HCT116 (cell line): ENCODE measurements at regions not wholly inside any gene's neighbourhood (a gene's known extent, or its start where the extent isn't known, plus 50 kb on each side); places are given as distances from the start of the nearest gene placed in this dataset.

ENCODE experiments used
- CEBPB ChIP-seq: IDR thresholded peaks from 2 replicates; pipeline ENCODE4 v1.6.1; 2012; ENCODE audit warnings: low read depth
- CTCF ChIP-seq, 3 experiments: fragments of 200-600 bp in 1 of 3; sonication (generic) in 1 of 3; IDR thresholded peaks in 2 of 3; conservative IDR thresholded peaks in 1 of 3; 2 replicates each; pipeline ENCODE4 v1.5.1; 2012 to 2017; ENCODE audit warnings: low read depth in 2 of 3, low read length in 2 of 3, antibody characterized with exemption in 1 of 3, borderline replicate concordance in 1 of 3, control low read depth in 1 of 3, mild to moderate bottlenecking in 1 of 3, mixed read lengths in 1 of 3, mixed run types in 1 of 3, moderate library complexity in 1 of 3; ENCODE audit not compliant: insufficient read depth in 1 of 3
- EGR1 ChIP-seq: IDR thresholded peaks from 2 replicates; pipeline ENCODE4 v1.6.1; 2012; ENCODE audit warnings: low read depth
- ELF1 ChIP-seq: IDR thresholded peaks from 2 replicates; pipeline ENCODE4 v1.6.1; 2012; ENCODE audit warnings: low read depth, borderline replicate concordance
- EZH2 ChIP-seq: fragments of 200-600 bp; sonication (generic); IDR thresholded peaks from 2 replicates; pipeline ENCODE4 v1.6.1; 2017; ENCODE audit warnings: antibody characterized with exemption, mixed run types
- EZH2phosphoT487 ChIP-seq: fragments of 200-600 bp; IDR thresholded peaks from 2 replicates; pipeline ENCODE4 v1.6.1; 2018; ENCODE audit warnings: antibody characterized with exemption, borderline replicate concordance
- FOSL1 ChIP-seq: IDR thresholded peaks from 2 replicates; pipeline ENCODE4 v1.6.1; 2012; ENCODE audit warnings: low read depth
- MAX ChIP-seq: IDR thresholded peaks from 2 replicates; pipeline ENCODE4 v1.6.1; 2012
- POLR2A ChIP-seq: IDR thresholded peaks from 2 replicates; pipeline ENCODE4 v1.7.0; 2011; ENCODE audit warnings: borderline replicate concordance; ENCODE audit not compliant: insufficient read depth, insufficient read length; ENCODE audit errors: extremely low read depth
- POLR2AphosphoS5 ChIP-seq: IDR thresholded peaks from 2 replicates; pipeline ENCODE4 v1.6.1; 2011; ENCODE audit warnings: mild to moderate bottlenecking, low read depth, low read length, moderate library complexity
- RAD21 ChIP-seq: IDR thresholded peaks from 2 replicates; pipeline ENCODE4 v1.6.1; 2012; ENCODE audit warnings: low read depth, mild to moderate bottlenecking
- YY1 ChIP-seq: IDR thresholded peaks from 2 replicates; pipeline ENCODE4 v1.6.1; 2011; ENCODE audit warnings: low read length, low read depth, moderate library complexity, mild to moderate bottlenecking; ENCODE audit not compliant: insufficient replicate concordance; ENCODE audit errors: extremely low read depth
- ZFX ChIP-seq: fragments of 450-650 bp; IDR thresholded peaks from 2 replicates; pipeline ENCODE4 v1.6.1; 2017

GRCh38 chr6:93079061-93079460 is 340.3 kb downstream of the EPHA7 start:
- TF ChIP-seq CTCF (IDR thresholded peaks at IDR 0.05 in 2 of 3, conservative IDR thresholded peaks at IDR 0.05 in 1 of 3; ENCODE audit: borderline replicate concordance in 1 of 3, insufficient read depth in 1 of 3, low read depth in 2 of 3, low read length in 2 of 3): no peak
- TF ChIP-seq EGR1: no peak
- TF ChIP-seq POLR2A: no peak
- TF ChIP-seq ZFX: no peak
- TF ChIP-seq MAX: no peak
- TF ChIP-seq POLR2AphosphoS5: no peak
- TF ChIP-seq CEBPB: no peak
- no peak for TF ChIP-seq ELF1
- no peak for TF ChIP-seq EZH2phosphoT487
- no peak for TF ChIP-seq FOSL1
- TF ChIP-seq EZH2: no peak
- no peak for TF ChIP-seq YY1
- no peak for TF ChIP-seq RAD21
